Stimulated activated naive CD4-positive, alpha-beta T cell (primary cell): ENCODE measurements at regions not wholly inside any gene's neighbourhood (a gene's known extent, or its start where the extent isn't known, plus 50 kb on each side); places are given as distances from the start of the nearest gene placed in this dataset.

Experiments
- DNase-seq, 6 experiments: peaks; one replicate each; lab custom pipeline; 2025; lab: John Stamatoyannopoulos, UW

- no peak for DNase-seq
Observed at GRCh38 chr11:119982517-119983239, 155.2 kb downstream of the TRIM29 start.

- DNase-seq: no peak
Observed at GRCh38 chr11:119980431-119980830, 157.5 kb downstream of the TRIM29 start.

- DNase-seq: no peak
Observed at GRCh38 chr11:119979701-119980100, 158.2 kb downstream of the TRIM29 start.

- no peak for DNase-seq
Observed at GRCh38 chr11:119978696-119979095, 159.2 kb downstream of the TRIM29 start.

GRCh38 chr11:119977881-119978280, 160.0 kb downstream of the TRIM29 start:
- no peak for DNase-seq

GRCh38 chr11:119977561-119977860, 160.4 kb downstream of the TRIM29 start:
- DNase-seq: no peak

- DNase-seq: no peak
Observed at GRCh38 chr11:119976805-119977560, 160.9 kb downstream of the TRIM29 start.

GRCh38 chr11:119975561-119976152, 162.3 kb downstream of the TRIM29 start:
- DNase-seq: no peak

- DNase-seq: no peak
Observed at GRCh38 chr11:119974467-119974866, 163.4 kb downstream of the TRIM29 start.

GRCh38 chr11:119974051-119974450, 163.9 kb downstream of the TRIM29 start:
- DNase-seq: no peak

GRCh38 chr11:119972281-119972680, 165.6 kb downstream of the TRIM29 start:
- DNase-seq: no peak

- DNase-seq: no peak
Observed at GRCh38 chr11:119970555-119971304, 167.2 kb downstream of the TRIM29 start.

GRCh38 chr11:119964136-119965025, 173.5 kb downstream of the TRIM29 start:
- DNase-seq: no peak

GRCh38 chr11:119957951-119958350, 180.0 kb downstream of the TRIM29 start:
- DNase-seq: no peak

GRCh38 chr11:119952441-119952840, 185.5 kb downstream of the TRIM29 start:
- DNase-seq: no peak

GRCh38 chr11:119943298-119943655, 194.6 kb downstream of the TRIM29 start:
- DNase-seq: no peak

- DNase-seq: no peak
Observed at GRCh38 chr11:119942583-119943297, 195.2 kb downstream of the TRIM29 start.

GRCh38 chr11:119941636-119942411, 196.1 kb downstream of the TRIM29 start:
- peak in 1 of 6 experiments; percentile 0 for DNase-seq

- no peak for DNase-seq
Observed at GRCh38 chr11:119941171-119941570, 196.7 kb downstream of the TRIM29 start.

GRCh38 chr11:119940401-119940976, 197.4 kb downstream of the TRIM29 start:
- no peak for DNase-seq
